ENCODE measurements at regions not wholly inside any gene's neighbourhood (a gene's known extent, or its start where the extent isn't known, plus 50 kb on each side); places are given as distances from the start of the nearest gene placed in this dataset.

GRCh38 chr4:4610672-4611071 is 68.8 kb upstream of the STX18 start:
- no peak for TF ChIP-seq EZH2 (IDR thresholded peaks at IDR 0.05; ENCODE audit: insufficient read depth, poor library complexity, severe bottlenecking)
- no peak for TF ChIP-seq EZH2phosphoT487 (IDR thresholded peaks at IDR 0.05; ENCODE audit: insufficient read depth, low read depth)

All from GM23248 (cell line).